Colon (tissue), 2 donors: ENCODE measurements at regions not wholly inside any gene's neighbourhood (a gene's known extent, or its start where the extent isn't known, plus 50 kb on each side); places are given as distances from the start of the nearest gene placed in this dataset.

Experiments used
- FAIRE-seq: peaks from 2 replicates; lab custom pipeline; 2012; peaks lifted over from hg19 to GRCh38; lab: Jason Lieb, UNC
- donor health status: control.
- donor health status: control.

- no peak for FAIRE-seq
Observed at GRCh38 chr6:9610620-9611415, 804.1 kb downstream of the TFAP2A start.

DNA sequence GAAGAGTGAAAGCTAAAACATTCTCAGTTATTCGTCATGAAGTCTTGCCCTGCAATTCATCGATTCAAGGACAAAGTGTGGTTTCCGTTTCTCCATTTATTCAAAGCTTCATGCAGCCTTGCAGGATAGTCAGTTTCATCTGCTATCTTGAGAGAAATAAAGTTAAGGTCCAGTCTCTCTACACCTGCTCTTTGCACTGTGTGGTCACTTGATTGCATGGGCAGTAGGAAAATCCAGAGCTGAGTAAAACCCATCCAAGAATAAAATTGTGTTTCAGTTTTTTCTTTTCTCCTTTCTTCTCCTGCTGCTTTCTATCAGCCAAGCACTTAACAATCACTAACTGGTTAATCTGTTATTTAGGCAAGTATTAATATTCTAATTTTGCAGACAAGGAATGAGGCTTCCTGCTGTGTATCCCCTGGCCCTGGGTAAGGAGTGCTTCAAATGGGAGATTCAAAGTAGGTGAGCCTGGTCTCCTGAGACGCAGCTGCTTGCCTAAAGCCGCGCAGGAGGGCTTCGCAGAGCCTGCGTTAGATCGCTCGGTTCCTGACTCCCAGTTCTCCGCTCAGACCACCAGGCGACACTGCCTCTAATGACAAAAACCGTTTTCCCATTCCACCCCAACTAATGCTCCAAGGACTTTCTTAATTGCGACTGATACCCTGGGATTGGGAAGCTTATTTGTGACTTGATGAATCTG is 808.3 kb downstream of the TFAP2A start:
- no peak for FAIRE-seq

DNA sequence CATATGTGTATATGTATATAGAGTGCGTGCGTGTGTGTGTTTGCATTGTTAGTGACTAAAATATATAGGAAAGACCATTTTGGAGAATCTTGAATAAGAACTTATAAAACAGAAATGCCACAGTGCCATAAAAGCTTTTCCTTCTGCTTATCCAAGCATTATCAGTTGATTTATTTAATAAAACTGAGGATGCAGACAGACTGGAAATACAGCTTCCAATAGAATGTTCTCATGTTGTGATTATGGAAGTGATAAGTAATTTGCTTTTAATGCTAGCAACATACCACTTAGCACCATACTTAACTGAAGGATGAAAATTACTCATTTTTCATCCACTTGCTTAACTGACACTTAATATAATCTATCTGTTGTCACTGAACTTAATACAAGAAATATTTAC is 820.1 kb downstream of the TFAP2A start:
- no peak for FAIRE-seq

GRCh38 chr6:9593554-9593953 is 821.3 kb downstream of the TFAP2A start:
- no peak for FAIRE-seq

- no peak for FAIRE-seq
Observed at GRCh38 chr6:9583753-9584352, 831.0 kb downstream of the TFAP2A start.

DNA sequence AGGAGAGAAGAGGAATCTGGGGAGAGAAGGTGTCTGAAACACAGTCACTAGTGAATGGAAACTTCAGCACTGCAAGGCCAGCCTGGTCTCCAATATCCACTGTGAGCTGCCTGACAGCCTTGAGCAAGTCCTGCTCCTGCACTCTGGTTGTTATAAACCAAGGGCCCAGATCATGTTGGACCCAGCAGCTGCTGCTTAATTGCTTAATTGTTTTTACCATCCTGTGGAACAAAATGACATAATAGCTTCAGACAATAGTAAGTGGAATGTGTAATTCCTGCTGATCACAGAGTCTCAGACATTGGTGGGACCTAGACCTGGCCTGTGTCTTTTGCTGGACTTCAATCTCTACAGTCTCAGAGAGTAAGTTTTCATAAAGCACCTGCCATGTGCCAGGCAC is 833.7 kb downstream of the TFAP2A start:
- FAIRE-seq: no peak

DNA sequence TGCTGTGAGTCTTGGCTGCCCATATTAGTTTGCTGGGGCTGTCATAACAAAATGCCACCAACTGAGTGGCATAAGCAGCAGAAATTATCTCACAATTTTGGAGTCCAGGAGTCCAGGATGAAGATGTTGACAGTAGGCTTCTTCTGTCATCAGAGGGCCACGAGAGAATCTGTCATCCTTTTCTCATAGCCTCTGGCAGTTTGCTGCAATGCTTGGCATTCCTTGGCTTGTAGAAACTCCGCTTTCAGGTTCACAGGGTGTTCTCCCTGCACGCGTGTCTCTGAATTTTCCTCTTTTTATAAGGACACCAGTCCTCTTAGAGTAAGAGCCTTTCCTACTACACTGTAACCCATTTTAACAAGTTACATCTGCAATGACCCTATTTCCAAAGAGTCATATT is 838.4 kb downstream of the TFAP2A start:
- no peak for FAIRE-seq

- FAIRE-seq: no peak
Observed at GRCh38 chr6:9566096-9566495, 848.8 kb downstream of the TFAP2A start.

- FAIRE-seq: no peak
Observed at GRCh38 chr6:9564021-9564420, 850.9 kb downstream of the TFAP2A start.

GRCh38 chr6:9563568-9563967 is 851.3 kb downstream of the TFAP2A start:
- no peak for FAIRE-seq

DNA sequence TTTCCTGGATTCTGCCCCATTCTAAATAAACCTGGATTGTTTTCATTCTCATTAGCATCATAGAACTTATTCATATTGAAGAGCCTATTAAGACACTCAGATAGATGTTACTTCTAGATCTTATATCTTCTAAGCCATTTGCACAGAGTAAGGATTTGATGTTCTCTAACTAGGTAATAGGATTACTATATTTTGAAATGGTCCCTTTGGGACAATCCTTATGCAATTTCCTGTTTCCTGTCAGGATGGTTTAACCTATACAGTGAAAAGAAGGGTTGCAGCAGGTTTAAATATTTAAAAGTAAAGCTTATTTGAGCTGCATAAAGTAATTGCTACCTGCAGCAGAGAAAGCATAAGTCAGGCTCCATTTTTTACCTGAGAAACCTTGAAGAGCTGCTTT is 860.1 kb downstream of the TFAP2A start:
- no peak for FAIRE-seq

DNA sequence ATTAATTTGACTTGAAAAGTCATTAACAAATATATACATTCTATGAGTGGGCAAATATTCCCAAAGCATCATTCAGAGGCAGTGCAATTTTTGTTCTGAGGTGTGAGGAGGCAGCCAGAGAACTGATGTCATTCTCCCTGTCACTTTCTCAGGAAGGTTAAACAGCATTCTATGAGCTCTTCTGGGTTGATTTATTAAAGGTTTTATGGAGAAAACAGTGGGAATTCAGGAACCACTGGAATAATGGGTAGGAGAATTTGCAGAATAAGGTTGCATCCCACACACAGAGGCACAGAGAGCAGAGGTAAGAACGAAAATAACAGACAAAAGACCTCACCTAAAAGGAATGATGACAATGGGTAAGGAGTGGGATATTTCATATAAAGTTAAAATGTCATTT is 860.6 kb downstream of the TFAP2A start:
- FAIRE-seq: no peak

- FAIRE-seq: no peak
Observed at GRCh38 chr6:9553002-9553401, 861.9 kb downstream of the TFAP2A start.

DNA sequence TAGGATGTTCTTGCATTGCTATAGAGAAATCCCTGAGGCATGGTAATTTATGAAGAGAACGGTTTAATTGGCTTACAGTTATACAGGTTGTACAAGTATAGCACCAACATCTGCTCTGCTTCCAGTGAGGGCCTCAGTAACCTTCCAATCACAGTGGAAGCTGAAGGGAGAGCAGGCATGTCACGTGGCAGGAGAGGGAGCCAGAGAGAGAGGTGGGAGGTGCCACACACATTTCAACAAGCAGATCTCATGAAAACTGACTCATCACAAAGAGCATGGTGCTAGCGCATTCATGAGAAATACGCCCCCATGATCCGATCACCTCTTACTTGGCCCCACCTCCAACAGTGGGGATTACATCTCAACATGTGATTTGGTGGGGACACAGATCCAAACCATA is 871.2 kb downstream of the TFAP2A start:
- no peak for FAIRE-seq

DNA sequence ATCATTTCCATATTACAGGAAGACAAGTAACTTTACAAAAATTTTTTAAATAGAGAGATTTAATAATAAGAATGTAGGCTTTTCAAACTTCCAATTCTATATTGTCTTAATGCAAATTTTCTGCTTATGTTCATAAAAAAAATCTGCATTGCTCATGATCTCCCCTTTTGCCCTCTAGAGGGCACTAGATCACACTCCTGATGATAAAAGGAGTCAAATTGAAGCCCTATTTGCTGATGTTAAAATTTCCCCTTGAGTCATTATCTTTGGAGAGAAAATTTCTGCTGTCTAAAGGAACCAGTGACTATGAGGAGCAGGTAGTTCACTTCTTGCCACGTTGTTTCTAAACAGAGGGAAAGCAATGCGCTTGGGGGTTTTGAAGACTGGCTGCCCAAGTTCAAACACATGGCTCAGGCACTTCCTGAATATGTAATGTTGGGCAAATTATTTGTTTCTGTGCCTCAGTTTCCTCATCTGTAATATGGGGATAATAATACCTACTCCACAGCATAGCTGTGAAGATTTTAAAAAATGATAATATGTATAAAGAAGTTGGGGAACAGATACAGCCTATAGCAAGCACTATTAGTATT is 874.2 kb downstream of the TFAP2A start:
- FAIRE-seq: no peak

DNA sequence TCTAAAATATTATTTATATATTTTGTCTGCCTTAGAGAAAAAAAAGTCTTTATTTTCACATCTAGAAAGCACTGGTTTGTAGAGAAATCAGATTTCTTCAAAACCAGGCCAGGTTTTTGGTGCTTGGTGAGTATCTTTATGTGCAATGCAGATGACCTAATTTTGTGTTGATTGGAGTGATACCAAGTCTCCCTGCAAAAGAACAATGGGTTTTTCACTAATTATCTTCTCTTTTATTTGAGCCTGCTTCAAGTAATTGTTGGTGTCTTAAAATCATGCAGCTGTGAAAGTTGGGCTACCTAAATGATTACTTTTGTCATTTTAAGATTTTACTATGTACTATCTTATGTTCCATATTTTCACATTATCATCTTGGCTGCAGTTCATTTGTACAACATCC is 874.7 kb downstream of the TFAP2A start:
- FAIRE-seq: no peak

DNA sequence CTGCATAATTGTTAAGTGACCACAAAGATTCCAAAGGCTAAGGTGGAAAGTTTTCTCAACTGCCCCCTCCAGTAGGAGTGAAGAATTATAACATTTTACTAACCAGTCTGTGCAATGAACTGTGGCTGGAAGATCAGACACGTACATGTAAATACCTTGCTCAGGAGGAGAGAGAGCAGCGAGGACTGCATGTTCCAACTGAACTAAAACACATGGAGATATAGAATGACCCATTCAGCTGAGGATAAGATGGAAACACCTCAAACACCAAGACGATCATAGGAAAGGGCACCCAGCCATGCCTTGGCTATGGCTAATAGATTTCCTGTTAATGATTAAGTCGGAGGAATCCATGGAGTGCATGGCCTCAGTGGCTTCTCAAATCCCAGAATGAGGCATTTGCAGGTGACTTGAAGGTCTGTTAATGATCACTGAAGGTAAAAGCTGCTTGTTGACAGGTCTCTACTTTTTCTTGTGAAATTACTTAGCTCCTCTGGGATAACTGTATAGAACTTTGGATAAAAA is 875.6 kb downstream of the TFAP2A start:
- FAIRE-seq: no peak

DNA sequence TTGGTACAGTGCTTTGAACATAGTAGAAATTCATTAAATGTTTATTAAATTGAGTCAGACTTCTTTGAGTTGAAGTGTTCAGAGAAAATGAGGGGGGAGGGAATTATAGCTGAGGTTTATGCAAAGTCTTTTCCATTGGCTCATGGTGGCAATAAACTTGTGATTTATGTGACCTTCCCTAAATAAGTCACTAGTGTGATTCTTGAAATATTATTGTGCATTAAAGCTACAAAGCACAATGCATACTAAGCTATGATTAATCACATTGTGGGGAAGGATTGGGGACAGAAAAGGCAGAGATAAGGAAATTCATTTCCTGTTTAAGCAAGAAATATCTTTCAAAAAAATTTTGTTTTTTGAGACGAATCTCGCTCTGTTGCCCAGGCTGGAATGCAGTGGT is 877.5 kb downstream of the TFAP2A start:
- FAIRE-seq: no peak

DNA sequence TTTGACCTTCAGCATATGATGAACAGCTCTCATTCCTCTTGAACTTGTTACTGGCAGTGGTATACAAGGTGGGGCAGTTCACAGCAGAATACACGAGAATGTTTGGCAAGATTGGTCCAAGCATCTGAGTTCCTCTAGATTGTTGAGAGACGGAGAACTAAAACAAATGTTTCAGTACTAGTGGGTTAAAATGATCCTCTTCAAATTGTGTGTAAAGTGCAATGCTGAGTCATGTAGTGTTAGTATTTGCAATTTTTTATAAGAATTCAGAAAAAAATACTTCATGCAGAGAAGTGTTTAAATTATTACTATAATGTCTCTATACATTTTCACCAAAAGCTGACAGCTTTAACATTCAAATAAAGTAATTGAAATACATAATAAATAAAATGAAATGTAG is 879.8 kb downstream of the TFAP2A start:
- no peak for FAIRE-seq

GRCh38 chr6:9532621-9533557 is 882.0 kb downstream of the TFAP2A start:
- FAIRE-seq: no peak

DNA sequence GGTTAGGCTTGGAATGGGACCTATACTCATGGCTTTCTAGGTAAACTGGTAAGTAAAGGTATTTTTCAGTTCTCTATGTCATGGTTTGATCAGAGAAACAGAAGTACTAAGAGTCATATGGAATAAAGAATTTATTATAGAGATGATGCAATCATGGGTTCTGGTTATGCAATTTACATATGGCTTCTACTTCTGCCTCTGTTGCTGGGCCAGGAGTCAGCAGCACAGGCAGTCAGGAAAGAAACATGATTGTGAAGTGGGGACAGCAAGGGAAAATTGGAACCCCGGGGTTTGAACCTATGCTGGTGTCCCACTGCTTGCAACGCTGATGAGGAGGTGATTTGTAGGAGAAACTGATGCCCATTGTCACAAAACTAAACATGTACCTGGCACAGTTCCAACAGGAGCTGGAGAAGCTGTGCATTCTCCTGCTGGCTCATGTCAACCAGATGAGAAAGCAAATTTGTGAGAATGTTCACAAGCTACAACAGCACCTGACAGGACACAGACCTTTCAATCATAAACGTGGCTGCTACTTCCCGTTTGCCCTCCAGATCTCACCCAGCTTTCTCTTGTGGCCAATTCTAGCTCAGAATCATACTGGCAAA is 887.1 kb downstream of the TFAP2A start:
- FAIRE-seq: no peak
